Esophagus squamous epithelium (tissue), 4 donors: ENCODE measurements at regions not wholly inside any gene's neighbourhood (a gene's known extent, or its start where the extent isn't known, plus 50 kb on each side); places are given as distances from the start of the nearest gene placed in this dataset.

Source experiments
- CTCF ChIP-seq, 6 experiments: fragments of 450-650 bp in 4 of 6; fragments of 200-600 bp in 2 of 6; sonication (generic) in 2 of 6; IDR thresholded peaks; one replicate each; pipeline ENCODE4 v1.5.1; 2016 to 2019; ENCODE audit warnings: antibody characterized with exemption in 6 of 6, mild to moderate bottlenecking in 4 of 6, moderate library complexity in 4 of 6
- POLR2A ChIP-seq, 4 donors: fragments of 450-650 bp; IDR thresholded peaks; one replicate each; pipeline ENCODE4 v1.6.1; 2017; ENCODE audit warnings: antibody characterized with exemption in 4 of 4, mild to moderate bottlenecking in 4 of 4, moderate library complexity in 3 of 4

GRCh38 chr13:44211704-44212346 is 161.8 kb upstream of the SERP2 start:
- TF ChIP-seq CTCF (IDR thresholded peaks at IDR 0.05) (no peak), POLR2A (IDR thresholded peaks at IDR 0.05) (no peak)
